ENCODE measurements at regions not wholly inside any gene's neighbourhood (a gene's known extent, or its start where the extent isn't known, plus 50 kb on each side); places are given as distances from the start of the nearest gene placed in this dataset.

- TF ChIP-seq, protein P1, sequence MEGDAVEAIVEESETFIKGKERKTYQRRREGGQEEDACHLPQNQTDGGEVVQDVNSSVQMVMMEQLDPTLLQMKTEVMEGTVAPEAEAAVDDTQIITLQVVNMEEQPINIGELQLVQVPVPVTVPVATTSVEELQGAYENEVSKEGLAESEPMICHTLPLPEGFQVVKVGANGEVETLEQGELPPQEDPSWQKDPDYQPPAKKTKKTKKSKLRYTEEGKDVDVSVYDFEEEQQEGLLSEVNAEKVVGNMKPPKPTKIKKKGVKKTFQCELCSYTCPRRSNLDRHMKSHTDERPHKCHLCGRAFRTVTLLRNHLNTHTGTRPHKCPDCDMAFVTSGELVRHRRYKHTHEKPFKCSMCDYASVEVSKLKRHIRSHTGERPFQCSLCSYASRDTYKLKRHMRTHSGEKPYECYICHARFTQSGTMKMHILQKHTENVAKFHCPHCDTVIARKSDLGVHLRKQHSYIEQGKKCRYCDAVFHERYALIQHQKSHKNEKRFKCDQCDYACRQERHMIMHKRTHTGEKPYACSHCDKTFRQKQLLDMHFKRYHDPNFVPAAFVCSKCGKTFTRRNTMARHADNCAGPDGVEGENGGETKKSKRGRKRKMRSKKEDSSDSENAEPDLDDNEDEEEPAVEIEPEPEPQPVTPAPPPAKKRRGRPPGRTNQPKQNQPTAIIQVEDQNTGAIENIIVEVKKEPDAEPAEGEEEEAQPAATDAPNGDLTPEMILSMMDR (IDR thresholded peaks at IDR 0.05) = no peak
- TF ChIP-seq ZFX (IDR thresholded peaks at IDR 0.05; ENCODE audit: borderline replicate concordance) = no peak
These were observed 162.6 kb upstream of the TWIST2 start for GRCh38 chr2:238685327-238685709.
